H1 (cell line): ENCODE measurements at regions not wholly inside any gene's neighbourhood (a gene's known extent, or its start where the extent isn't known, plus 50 kb on each side); places are given as distances from the start of the nearest gene placed in this dataset.

Source experiments
- ATF3 ChIP-seq: IDR thresholded peaks from 2 replicates; pipeline ENCODE4 v1.6.1; 2011; ENCODE audit warnings: low read depth, mild to moderate bottlenecking, low read length; ENCODE audit not compliant: insufficient read depth
- CEBPB ChIP-seq: IDR thresholded peaks from 2 replicates; pipeline ENCODE4 v1.6.1; 2012; ENCODE audit warnings: low read depth, low read length
- CHD1 ChIP-seq: IDR thresholded peaks from 2 replicates; pipeline ENCODE4 v1.6.1; 2012; ENCODE audit warnings: low read depth, low read length, improper control_type of control experiment
- CTCF ChIP-seq, 3 experiments: IDR thresholded peaks; 1 replicate in 2 of 3; 2 replicates in 1 of 3; pipeline versions ENCODE4 v1.5.1 to v1.6.1; 2011; ENCODE audit warnings: low read length in 3 of 3, mild to moderate bottlenecking in 3 of 3, inconsistent platforms in 2 of 3, low read depth in 1 of 3, moderate library complexity in 1 of 3; ENCODE audit not compliant: insufficient read depth in 1 of 3; ENCODE audit errors: control extremely low read depth in 1 of 3
- MAFK ChIP-seq: IDR thresholded peaks from 2 replicates; pipeline ENCODE4 v1.6.1; 2012; ENCODE audit warnings: low read depth, mild to moderate bottlenecking, improper control_type of control experiment, low read length
- POLR2A ChIP-seq, 2 experiments: IDR thresholded peaks; 1 replicate in 1 of 2; 2 replicates in 1 of 2; pipeline ENCODE4 v1.6.1; 2011; ENCODE audit warnings: low read depth in 2 of 2, low read length in 2 of 2, mild to moderate bottlenecking in 2 of 2; ENCODE audit errors: control extremely low read depth in 1 of 2
- POLR2AphosphoS5 ChIP-seq: IDR thresholded peaks from 2 replicates; pipeline ENCODE4 v1.6.1; 2011; ENCODE audit warnings: low read depth, low read length
- ZNF274 ChIP-seq: IDR thresholded peaks from 2 replicates; pipeline ENCODE4 v1.7.0; 2012; ENCODE audit warnings: low read length, borderline replicate concordance; ENCODE audit errors: extremely low read depth

GRCh38 chr3:25056-25455 is 171.5 kb upstream of the CHL1 start:
- no peak for TF ChIP-seq MAFK
- TF ChIP-seq ATF3 = no peak
- TF ChIP-seq CTCF (IDR thresholded peaks at IDR 0.05; ENCODE audit: control extremely low read depth in 1 of 3, insufficient read depth in 1 of 3, low read depth in 1 of 3, low read length in 3 of 3) = no peak
- no peak for TF ChIP-seq CHD1
- TF ChIP-seq POLR2AphosphoS5 = no peak
- no peak for TF ChIP-seq ZNF274
- TF ChIP-seq POLR2A (IDR thresholded peaks at IDR 0.05; ENCODE audit: control extremely low read depth in 1 of 2, low read depth in 2 of 2, low read length in 2 of 2) = no peak
- TF ChIP-seq CEBPB = no peak
